Left lobe of liver (tissue), 2 donors: ENCODE measurements at regions not wholly inside any gene's neighbourhood (a gene's known extent, or its start where the extent isn't known, plus 50 kb on each side); places are given as distances from the start of the nearest gene placed in this dataset.
"Not testable (repeated sequence)": the region's sequence is repeated elsewhere in the genome, so short reads cannot be mapped to it uniquely, and the experiment has no call there.

Experiments
- ATAC-seq: fragments of 200-7000 bp; cut with Tn5 transposase; one replicate; pipeline ENCODE4 v1.9.1; 2020; ENCODE audit warnings: mild to moderate bottlenecking, moderate library complexity
- DNase-seq: peaks from one replicate; pipeline ENCODE4 v3.0.0-alpha.2; 2020; ENCODE audit warnings: low spot score
- donor health status: DM: no; HTN: no; CAD: no; lungs with moderate emphysema.
- donor health status: DM: no; HTN: yes; CAD: no.

DNA sequence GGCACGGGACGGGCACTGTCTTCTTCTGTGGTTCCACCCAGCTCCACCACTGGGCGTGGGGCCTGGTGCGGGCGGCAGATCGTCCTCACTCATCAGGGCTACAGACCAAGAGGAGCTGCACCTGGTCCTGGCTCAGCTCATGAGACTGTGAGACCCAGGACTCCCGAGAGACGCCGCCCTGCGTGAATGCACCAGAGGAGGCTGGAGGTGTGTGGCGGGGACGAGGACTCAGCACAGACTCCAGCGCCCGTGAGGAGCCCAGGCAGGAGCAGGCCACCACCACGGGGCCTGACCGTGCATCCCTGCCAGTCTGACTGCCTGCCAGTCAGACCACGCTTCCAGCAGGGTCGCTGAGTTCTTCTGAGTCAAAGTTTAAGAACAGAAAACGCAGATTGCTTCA lies 112.5 kb upstream of the SALL3 start:
- no peak for DNase-seq

DNA sequence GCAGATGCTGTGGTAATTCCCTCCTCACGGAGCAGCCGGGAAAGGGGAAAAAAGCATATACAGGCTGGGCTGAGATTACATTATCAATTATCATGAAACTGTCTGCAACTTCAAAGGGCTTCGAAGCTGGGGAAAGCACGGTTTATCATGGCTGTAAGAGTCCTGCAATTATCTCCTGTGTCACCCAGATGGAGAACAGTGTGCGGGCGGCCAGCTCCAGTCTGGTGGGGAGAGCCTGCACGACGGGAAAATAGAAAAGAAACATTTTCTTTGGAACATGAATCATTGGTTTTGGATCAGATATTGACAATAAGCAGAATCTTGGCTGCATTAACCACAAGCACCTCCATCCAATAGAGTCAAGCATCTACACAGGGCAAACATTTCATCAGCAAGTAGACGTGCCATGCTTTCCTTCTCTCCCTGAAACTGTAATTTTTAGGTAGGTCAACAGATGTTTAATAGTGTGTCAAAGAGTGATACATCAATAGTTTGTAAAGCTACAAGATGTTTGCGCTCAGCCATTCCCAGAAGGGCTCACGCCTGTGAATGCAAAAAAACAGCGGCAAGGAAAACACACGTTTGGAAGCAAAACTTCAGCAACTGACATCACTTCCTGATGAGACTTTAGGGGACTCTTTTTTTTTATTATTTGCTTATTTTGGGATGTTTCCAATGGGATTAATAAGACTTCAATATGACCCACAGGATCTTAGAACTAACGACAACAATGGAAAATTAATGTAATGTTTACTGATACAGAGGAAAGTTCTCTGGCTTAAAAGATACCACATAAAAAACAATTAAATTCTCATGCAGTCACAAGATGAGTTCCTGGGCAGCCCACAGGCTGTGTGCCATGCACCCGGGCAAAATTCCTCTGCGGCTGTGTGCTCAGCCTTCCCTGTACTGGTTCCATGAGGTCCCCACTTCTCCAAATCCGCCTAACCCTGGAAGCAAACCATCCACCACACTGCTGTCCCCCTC lies 111.0 kb upstream of the SALL3 start:
- DNase-seq, result no peak
- no peak for ATAC-seq

More for the DNA sequence above, 112.5 kb upstream of the SALL3 start:
- ATAC-seq, result no peak

DNA sequence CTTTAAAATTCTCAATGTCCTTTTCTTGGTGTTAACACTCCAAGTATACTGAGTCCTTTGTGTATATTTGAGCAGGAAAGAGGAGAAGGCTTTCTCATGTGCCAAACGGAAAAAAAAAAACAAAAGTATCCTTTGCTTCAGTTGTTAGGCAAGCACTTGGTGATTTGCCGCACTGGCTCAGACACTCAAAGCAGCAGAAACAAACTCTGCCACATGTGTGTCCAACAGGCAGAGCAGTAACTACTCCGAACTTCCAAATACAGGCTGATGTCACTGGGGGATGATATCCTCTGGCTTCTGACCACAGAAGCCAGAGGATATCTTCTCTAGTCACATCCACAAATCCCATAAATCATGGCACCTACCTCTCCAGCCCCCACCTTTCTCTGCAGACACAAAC lies 108.0 kb upstream of the SALL3 start:
- ATAC-seq (no peak), DNase-seq (no peak)

DNA sequence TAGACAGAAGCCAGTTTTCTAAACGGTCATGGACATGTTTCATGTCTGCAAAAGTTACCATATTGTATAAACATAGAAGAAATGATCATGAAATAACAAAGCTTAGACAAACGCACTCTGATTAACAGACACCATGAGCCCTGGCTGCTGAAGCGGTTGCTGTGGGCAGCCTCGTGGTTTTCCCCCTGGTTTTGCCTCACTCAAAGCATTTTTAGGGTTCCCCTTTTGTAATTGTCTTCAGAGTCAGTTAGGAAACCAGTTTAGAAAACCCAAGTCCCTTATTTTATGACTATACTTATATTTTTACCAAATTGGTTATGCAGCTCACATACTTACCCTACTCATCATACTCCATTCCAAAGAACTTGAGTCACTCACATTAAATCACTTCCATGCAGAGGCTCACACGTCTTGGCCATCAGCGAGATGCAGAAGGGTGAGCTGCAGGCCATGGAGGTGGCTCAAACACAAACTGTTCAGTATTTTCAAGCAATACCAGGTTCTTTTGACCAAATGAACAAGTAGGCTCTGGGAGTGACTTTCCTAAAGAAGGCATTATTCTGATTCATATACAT lies 105.6 kb upstream of the SALL3 start:
- no peak for ATAC-seq

DNA sequence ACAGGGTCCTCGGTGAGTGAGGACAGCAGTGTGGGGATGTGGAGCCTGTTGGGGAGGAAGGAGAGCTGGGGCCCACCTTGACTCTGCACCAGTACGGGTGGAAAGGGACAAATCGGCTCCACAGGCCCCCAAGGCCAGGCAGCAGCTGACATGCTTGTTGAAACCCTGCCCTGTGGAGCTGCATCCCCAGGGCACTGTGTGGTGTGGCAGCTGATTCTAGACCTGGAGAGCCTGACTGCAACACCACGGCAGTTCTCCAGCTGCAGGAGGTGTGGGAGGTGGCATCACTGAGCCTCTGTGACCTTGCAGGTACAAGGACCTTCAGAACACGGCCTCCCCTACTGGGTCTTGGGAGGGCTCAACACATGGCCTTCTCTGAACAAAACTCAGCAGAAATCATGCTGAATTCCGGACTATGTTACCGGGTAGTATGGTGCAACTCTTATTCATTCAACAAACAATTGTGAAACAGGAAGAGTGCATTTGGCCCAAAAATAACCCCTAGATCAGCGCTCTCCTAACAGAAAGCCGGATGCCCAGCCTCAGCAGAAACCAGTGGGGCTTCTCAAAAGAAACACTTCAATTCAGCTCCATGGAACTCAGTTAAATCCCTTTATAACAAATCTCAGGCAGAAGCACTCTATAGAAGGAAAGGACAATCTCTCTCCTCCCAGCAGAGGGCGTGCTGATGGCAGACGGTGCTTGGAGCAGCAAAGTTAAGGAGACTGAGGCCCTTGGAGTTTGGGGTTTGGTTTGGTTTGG lies 104.4 kb upstream of the SALL3 start:
- no peak for DNase-seq

More for the DNA sequence above, 105.6 kb upstream of the SALL3 start:
- DNase-seq, result no peak

DNA sequence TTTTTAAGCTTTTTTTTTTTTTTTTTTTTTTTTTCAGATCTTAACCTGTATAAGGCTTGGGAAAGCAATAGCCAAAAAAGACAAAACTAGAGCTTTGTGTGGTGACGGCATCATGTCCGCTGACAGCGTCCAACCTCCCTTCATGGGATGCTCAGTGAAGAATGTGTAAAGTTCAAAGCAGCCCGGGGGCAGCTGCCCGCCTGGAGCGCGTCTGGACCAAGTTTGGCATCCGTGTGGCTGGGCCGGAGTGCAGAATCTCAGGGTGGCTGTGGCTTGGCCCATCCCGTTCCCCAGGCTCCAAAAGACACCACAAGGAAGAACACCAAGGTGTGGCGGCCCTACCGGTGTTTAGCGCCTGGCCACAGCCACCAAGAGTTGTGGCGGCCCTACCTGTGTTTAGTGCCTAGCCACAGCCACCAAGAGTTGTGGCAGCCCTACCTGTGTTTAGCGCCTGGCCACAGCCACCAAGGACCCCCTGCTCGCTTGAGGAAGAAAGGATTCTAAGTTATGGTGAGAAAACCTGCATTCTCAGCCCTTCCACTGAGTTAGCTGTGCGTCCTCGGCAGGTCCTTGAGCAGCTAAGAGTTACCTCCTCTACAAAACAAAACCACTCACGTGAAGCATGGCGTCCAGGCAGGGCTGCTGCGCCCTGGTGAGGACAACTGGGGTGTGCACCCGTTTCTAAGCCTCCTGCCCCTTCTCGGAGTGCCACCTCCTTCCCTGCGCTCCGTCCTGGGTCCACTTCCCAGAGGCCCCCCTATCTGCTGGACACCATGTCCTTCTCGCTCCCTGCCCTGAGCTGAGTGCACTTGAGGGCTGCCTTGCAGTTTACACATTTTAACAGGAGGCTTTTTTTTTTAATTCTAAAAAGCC lies 103.6 kb upstream of the SALL3 start:
- ATAC-seq, result no peak
- no peak for DNase-seq

More for the DNA sequence above, 104.4 kb upstream of the SALL3 start:
- ATAC-seq, result peak; percentile 84

DNA sequence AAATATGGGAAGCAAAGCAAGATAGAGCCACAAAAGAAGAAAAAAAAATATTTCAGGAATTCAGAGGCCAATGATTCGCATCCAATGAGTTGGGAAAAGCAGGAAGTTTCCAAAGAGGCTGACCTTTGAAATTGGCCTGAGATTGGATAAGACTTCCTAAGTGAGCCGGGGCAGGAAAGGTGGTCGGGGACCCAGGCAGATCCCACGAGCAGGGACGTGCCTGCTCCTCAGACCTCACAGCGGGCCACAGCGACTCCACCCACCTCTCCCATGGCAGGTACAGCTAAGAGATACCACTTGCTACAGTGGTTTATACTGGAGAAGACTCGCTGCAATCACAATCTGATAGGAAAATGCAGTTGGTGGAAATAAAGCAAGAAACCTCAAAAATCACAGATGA lies 102.8 kb upstream of the SALL3 start:
- DNase-seq, result no peak
- no peak for ATAC-seq

DNA sequence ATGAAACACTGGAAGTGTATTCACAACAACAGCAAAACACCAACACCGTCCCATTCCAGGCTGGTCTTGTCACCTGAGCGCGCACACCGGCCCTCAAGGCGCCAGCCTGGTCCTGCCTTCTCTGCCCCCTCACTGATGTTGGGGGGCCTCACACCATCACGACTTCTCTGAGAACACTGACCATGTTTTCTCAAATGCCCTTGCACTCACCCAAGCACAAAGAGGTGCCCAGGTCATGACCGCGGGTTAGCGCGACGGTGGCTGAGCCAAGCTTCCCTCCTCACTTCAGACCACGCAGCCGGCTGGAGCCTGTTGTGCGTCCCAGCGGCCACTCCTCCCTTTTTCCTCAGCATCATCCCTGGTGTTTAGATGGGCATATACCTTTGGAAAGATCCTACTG lies 101.3 kb upstream of the SALL3 start:
- ATAC-seq (no peak), DNase-seq (no peak)

DNA sequence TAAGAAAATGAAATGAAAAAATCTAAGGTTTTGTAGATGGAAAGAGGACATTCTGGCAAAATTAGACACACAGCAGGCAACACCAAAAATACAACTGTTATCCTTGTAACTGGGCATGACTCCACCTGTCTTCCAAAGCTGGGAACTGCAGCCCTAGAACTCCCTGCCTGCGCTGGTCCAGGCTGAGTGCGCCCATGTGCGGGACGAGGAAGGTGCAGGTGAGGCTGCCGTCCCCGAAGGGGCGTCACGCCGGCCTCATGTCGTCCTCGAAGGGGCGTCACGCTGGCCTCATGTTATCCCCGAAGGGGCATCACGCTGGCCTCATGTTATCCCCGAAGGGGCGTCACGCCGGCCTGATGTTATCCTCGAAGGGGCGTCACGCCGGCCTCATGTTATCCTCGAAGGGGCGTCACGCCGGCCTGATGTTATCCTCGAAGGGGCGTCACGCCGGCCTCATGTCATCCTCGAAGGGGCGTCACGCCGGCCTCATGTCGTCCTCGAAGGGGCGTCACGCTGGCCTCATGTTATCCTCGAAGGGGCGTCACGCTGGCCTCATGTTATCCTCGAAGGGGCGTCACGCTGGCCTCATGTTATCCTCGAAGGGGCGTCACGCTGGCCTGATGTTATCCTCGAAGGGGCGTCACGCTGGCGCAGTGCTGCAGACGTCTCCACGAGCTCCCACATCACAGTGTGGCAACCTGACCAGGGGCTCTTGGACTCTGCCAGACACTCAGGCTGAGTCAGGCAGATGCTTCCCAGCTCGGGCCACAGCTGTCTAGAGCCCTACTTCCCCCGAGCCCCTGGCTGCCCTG lies 100.3 kb upstream of the SALL3 start:
- DNase-seq, result not testable (repeated sequence)
- ATAC-seq, result peak; percentile 60

DNA sequence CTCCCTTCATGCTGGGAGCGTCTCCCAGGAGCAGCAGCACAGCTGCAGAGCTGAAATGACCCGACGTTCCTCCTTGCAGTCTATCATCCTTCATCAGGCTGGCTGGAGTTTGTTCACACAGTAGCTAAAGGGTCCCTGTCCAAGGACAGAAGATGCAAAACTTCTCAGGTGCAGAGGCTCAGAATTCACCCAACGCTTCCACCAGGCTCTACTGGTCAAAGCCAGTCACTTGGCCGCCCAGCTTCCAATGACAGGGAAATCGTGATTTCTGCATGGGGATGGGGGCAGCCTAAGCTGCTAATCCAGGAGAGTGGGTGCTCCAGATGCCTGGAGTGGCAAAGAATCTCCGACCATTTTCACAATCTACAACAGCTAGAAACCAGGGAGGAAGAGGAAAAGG lies 97.0 kb upstream of the SALL3 start:
- no peak for ATAC-seq
- DNase-seq, result no peak

DNA sequence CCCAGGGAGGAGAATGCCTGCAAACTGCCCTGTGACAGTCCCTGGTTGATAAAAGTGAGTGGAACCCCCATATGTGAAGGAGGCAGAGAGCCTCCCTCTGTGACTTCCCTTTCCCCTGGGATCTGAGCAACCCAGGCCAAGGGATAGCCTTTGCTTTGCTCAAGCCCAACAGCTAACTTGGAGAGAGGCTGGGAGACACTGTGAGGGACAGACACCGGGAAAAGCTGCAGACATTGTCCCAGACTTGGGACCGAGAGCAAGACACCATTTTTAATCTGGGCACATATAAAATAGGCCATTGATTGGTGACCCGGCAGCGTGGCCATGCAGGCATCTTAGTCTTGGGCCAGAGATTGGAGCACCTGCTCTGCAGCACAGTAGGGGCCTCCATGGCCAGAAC lies 96.1 kb upstream of the SALL3 start:
- DNase-seq, result no peak
- no peak for ATAC-seq

DNA sequence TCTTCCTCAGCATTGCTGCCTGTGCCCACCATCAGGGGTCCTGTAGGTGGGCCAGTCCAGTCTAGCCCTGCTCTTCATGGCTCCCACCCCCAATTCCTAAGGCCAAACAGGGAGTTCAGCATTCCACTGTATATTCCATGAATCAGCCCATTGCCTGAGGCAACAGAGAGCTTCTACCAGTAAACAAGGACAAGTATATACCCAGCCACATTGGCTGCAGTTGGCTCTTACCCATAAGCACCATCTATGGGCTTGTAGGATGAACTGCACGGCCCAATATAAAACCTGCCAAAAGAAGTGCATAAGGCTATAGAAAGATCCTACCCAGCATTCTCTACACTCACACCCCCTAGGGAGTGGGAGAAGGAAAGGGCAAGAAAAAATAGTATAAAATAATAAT lies 95.1 kb upstream of the SALL3 start:
- ATAC-seq, result no peak
- no peak for DNase-seq

DNA sequence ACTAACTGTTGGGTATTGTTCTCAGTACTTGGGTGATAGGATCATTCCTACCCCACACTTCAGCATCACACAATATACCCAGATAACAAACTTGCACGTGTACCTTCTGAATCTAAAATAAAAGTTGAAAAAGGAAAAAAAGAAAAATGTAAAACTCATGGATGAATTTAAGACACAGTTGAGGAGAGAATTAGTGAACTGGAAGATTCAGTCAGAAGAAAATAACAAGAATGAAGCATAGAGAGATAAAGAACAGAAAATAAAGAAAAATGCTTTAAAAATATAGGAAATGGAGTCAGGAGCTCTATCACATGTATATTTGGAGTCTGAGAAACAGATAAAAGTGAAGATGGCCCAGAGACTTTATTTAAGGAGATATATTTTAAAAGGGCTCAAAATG lies 90.4 kb upstream of the SALL3 start:
- no peak for DNase-seq
- no peak for ATAC-seq

DNA sequence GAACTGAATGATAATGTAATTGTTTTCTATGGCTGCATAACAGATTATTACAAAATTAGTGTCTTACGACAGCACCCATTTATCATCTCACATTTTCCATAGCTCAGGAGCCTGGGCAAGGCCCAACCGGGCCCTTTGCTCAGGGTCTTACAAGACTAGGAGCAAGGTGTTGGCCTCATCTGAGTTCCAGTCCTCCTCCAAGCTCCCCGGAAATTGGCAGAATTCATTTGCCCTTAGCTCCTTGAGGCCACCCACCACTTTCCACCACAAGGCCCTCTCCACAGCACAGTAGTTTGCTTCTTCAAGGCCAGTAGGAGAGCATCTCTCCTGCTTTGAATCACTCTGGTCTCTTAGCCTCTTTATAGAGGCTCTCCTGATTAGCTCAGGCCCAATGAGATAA lies 89.2 kb upstream of the SALL3 start:
- ATAC-seq (no peak), DNase-seq (no peak)

DNA sequence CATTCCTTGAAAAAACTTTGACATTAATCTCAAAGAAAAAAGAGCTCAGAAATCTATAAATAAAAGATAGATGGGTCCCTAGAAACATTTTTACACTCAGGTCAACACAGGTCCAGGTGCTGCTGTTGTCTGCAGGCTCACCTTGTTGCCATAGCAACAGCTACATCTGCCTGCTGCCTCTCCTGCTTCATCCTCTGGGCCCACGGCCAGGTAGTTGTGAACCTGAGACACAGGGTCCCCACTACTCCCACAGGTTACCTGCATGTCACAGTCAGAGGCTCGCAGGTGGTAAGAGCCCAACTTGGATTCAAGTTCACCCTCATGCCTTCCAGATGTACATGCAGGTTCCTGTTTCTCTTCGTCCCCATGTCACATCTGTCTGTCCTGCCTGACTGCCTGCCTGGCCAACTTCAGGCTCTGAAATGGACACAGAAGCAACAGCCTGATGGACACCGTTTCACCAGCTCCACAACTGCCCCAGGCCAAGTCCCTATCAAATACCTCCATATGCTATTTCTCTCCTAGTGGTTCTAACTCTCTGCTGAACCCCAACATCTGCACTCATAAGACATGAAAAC lies 88.3 kb upstream of the SALL3 start:
- DNase-seq (no peak), ATAC-seq (no peak)

DNA sequence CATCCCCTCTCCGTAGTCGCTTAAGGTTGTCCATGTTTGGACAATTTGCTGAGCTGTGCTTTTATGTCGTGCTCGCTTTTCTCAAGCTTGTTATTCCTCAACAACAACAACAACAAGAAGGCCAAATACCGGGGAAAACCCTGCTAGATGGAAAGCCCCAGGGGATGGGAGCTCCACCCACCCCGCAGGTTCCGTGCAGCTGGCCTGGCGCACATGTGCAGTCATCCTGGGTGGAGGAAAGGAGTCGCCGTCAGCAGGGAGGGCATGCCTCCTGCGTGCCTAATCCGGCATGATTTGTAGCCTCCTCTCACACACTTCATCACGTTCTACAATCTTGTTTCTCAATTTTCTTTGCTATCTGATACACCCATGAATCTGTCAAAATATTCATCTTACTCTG lies 87.4 kb upstream of the SALL3 start:
- ATAC-seq, result no peak

DNA sequence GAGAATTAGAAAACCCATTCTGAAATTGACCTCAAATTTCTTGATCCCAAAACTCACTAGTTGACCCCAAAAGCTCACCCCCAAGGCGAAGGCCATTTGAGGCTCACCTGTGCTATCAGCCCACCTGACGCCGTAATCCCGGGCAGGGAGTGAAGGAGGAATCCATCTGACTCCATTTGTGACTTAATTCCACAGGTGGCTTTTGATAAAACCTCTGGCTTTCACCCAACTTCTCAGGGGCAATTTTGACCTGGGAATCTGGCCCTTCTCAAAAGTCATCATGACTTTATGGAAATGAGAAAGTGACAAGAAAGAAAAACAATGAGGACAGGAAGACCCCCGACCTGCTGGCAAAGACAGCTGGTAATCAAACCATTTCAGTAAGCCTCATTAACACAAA lies 86.9 kb upstream of the SALL3 start:
- DNase-seq (no peak), ATAC-seq (no peak)

More for the DNA sequence above, 87.4 kb upstream of the SALL3 start:
- DNase-seq, result no peak

DNA sequence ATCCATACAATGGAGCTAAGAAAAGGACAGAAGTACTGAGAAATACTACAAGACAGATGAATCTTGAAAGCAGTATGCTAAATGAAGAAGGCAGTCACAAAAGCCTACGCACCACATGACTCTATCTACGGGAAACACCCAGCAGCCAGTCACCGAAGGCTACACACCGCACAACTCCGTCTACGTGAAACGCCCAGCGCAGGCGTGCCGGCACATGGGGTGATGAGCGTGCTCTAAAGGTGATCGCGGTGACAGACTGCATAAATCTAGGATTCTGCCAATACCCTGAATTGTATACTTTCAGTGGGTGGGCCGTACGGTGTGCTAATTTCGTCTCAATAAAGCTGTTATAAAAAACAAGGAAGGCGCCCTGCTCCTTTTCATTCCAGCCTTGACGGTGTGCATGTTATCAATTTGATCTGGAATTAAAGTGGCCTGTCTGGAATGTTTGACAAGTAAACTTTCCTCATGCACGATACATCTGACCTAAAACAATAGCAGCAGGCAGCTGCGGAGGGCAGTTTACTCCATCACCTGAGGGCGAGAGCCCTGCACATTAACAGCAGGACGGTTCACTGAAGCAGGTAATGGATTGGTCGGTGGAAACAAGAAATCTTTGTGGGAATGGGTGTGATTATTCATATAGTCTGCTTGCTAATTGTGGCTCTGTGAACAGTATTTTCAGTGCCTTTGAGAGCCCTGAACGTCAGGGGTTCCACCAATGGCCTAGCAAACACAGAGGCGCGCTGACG lies 86.2 kb upstream of the SALL3 start:
- ATAC-seq, result no peak
- no peak for DNase-seq

DNA sequence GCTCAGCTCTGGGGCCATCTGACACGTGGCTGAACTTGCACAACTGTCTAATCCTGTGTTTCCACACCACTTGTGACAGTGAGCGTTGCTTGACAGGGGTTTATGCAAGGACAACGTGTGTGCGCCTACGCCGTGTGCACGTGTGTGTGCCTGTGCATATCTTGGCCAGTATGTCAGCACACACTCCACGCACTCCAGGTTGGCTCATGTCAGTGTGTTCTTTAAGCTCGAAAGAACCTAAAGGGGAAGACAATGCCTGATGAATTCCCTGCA lies 85.6 kb upstream of the SALL3 start:
- DNase-seq (no peak), ATAC-seq (no peak)
